ENCODE measurements at regions not wholly inside any gene's neighbourhood (a gene's known extent, or its start where the extent isn't known, plus 50 kb on each side); places are given as distances from the start of the nearest gene placed in this dataset.

DNA sequence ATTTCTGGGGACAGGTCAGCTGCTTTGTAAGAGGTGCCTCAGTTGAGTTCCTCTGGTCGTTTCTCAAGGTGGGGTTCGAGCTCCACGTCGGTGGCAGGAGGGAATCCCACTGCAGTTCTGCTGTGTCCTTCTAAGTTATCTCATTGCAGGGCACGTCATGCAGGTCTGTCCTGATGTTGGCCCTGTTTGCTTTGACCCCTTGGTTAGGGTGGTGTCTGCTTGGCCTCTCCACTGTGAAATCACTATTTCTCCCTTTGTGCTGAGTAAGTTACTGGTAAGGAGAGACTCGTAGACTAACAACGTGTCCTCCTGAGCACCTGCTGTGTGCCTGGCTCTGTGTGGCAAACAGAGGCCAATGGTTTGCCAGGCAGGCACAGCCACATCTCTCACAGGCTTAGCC is 372.9 kb upstream of the ZMIZ1 start:
- TF ChIP-seq, protein P1, sequence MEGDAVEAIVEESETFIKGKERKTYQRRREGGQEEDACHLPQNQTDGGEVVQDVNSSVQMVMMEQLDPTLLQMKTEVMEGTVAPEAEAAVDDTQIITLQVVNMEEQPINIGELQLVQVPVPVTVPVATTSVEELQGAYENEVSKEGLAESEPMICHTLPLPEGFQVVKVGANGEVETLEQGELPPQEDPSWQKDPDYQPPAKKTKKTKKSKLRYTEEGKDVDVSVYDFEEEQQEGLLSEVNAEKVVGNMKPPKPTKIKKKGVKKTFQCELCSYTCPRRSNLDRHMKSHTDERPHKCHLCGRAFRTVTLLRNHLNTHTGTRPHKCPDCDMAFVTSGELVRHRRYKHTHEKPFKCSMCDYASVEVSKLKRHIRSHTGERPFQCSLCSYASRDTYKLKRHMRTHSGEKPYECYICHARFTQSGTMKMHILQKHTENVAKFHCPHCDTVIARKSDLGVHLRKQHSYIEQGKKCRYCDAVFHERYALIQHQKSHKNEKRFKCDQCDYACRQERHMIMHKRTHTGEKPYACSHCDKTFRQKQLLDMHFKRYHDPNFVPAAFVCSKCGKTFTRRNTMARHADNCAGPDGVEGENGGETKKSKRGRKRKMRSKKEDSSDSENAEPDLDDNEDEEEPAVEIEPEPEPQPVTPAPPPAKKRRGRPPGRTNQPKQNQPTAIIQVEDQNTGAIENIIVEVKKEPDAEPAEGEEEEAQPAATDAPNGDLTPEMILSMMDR (IDR thresholded peaks at IDR 0.05; ENCODE audit: low read depth, low read length, missing control alignments): no peak
- DNase-seq (ENCODE audit: low read depth): no peak
- H3K4me3 ChIP-seq (ENCODE audit: low read depth, low read length): no peak overlapping the region
- in situ Hi-C loops (cut with HindIII; ENCODE audit: low sequenced_read_pairs): no loop called here

DNA sequence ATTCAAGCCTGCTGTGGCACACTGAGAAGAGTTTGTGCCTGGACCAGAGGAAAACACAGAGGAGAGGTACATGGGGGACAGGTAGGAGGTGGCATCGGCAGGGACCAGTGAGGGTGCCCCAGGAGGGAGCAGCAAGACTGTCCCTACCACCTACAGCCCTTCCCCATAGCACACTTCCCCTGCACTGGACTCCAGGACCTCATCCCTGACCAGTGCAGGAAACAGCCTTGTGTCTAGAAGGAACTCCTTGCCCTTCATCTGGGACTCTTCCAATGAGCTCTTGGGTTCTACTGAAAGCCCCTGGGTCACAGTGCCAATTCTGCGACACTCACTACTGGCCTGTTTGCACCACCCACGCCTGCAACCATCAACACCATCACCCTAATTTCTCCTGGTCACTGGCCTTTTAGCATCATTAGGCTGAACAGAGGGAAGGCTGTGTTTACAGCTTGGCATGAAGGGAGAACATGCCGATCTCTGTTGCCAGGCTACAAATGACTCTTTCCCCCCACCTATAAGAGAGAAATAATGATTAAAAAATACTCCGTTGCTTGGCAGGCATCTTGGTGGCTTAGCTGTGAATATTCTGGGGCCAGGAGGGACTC is 371.9 kb upstream of the ZMIZ1 start:
- TF ChIP-seq, protein P1 (IDR thresholded peaks at IDR 0.05; ENCODE audit: low read depth, low read length, missing control alignments): no peak
- no peak for DNase-seq (ENCODE audit: low read depth)
- no peak overlapping the region for H3K4me3 ChIP-seq (ENCODE audit: low read depth, low read length)
- in situ Hi-C loops (cut with HindIII; ENCODE audit: low sequenced_read_pairs): no loop called here

DNA sequence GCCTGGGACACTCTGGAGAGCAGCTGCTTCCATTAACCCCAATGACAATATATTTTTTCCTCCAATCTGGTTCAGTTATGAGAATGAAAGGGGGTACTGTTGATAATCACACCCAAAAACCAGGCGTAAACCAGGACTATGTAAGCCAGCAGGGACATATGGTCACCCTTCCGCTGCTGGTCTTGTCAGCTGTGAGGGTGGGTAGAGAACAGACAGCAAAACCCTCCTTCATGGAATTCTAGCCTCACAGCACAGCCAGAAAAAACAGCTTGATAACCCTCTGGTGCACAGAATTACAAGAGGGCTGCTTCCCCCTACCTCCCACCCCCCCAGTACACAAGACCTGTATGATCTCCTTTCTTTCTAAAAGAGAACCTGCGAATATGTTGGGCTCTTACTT is 368.8 kb upstream of the ZMIZ1 start:
- no peak for DNase-seq (ENCODE audit: low read depth)
- TF ChIP-seq, protein P1 (IDR thresholded peaks at IDR 0.05; ENCODE audit: low read depth, low read length, missing control alignments): no peak
- in situ Hi-C loops (cut with HindIII; ENCODE audit: low sequenced_read_pairs): no loop called here
- no peak overlapping the region for H3K4me3 ChIP-seq (ENCODE audit: low read depth, low read length)

DNA sequence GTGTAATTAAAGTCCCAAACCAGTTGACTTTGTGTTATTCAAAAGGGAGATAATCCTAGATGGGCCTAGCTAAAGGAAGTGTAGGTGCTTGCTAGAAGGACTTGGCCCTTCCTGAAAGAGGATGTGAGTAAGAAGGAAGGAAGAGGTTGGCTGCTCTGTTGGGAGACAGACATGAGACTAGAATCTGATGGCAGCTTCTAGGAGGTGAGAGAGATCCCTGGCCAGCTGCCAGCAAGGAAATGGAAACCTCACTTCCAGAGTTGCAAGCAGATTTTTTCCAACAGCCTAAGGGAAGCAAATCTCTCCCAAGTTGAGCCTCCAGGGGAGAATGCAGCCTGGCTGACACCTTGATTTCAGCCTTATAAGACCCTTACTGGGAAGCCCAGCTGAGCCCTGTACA is 368.4 kb upstream of the ZMIZ1 start:
- H3K4me3 ChIP-seq (ENCODE audit: low read depth, low read length): no peak overlapping the region
- DNase-seq (ENCODE audit: low read depth): no peak
- in situ Hi-C loops (cut with HindIII; ENCODE audit: low sequenced_read_pairs): no loop called here
- TF ChIP-seq, protein P1 (IDR thresholded peaks at IDR 0.05; ENCODE audit: low read depth, low read length, missing control alignments): no peak

DNA sequence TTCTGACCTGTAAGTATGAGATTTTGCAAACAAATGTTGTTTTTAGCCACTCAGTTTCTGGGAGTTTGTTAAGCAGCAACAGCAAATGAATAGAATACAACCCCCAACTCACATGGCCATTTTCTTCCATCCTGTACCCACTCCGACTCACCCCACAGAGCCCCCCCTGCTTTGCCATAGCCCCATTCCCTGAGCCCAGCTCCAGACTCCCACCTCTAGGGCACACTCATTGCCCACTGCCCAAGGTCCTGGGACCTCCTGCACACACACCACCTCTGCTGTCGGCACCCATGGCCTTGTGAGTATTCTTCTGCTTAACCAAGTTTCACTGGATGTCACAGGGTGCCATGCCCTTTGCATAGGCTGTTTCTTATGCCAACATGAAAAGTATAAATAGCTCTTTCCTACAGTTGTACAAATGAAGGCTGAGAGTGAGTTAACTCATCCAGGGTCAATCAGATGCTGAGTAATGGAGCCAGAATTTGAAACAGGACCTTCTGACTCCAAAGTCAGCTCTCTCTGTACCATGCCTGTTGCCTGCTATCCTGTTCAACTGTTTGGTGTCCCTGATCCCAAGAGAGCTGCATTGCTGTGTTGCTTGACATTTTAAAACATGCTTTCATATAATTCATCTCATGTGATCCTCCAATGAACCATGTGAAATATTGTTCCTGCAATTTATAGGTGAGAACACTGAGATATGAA is 367.8 kb upstream of the ZMIZ1 start:
- no peak for DNase-seq (ENCODE audit: low read depth)
- H3K4me3 ChIP-seq (ENCODE audit: low read depth, low read length): no peak overlapping the region
- in situ Hi-C loops (cut with HindIII; ENCODE audit: low sequenced_read_pairs): no loop called here

DNA sequence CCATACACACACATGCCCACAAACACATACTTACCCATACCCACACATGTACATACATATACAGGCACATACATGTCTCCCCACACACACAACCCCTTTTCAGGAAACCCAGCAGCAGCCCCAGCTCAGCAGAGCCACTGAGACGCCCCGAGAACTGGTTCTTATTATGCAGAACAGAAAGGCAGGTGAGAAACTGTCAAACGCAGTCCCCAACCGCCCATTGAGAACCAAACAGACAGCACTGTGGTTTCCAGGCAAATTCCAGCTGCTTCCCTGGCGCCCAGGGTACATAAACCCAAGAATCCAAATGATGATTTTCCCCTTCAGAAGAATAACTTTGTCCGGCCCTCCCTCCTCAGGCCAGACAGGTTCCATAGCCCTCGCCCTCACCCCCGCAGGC is 366.6 kb upstream of the ZMIZ1 start:
- in situ Hi-C loops (cut with HindIII; ENCODE audit: low sequenced_read_pairs): no loop called here

More for the DNA sequence above, 367.8 kb upstream of the ZMIZ1 start:
- TF ChIP-seq, protein P1 (IDR thresholded peaks at IDR 0.05; ENCODE audit: low read depth, low read length, missing control alignments): no peak

More for the DNA sequence above, 366.6 kb upstream of the ZMIZ1 start:
- H3K4me3 ChIP-seq (ENCODE audit: low read depth, low read length): no peak overlapping the region
- DNase-seq (ENCODE audit: low read depth): no peak
- TF ChIP-seq, protein P1 (IDR thresholded peaks at IDR 0.05; ENCODE audit: low read depth, low read length, missing control alignments): no peak
